ENCODE measurements at regions not wholly inside any gene's neighbourhood (a gene's known extent, or its start where the extent isn't known, plus 50 kb on each side); places are given as distances from the start of the nearest gene placed in this dataset.

GRCh38 chr2:201966691-201967438 lies 66.8 kb upstream of the FZD7 start:
- Histone ChIP-seq H3K4me3 (ENCODE audit: low read length in 3 of 3) (no peak overlapping the region), H3K27me3 (ENCODE audit: control insufficient read depth in 3 of 3, insufficient read depth in 3 of 3, low read length in 3 of 3) (peaks cover 0 to 2% (median 0%) of the 10 kb centered on the region in 3 donors), H3K9ac (ENCODE audit: low read depth in 1 of 3, low read length in 3 of 3) (no peak overlapping the region), H3K27ac (ENCODE audit: low read depth, low read length) (no peak overlapping the region), H3K9me3 (ENCODE audit: control insufficient read depth in 3 of 3, low read length in 3 of 3) (no peaks in the 10 kb centered on the region), H3K36me3 (ENCODE audit: control insufficient read depth in 3 of 3, insufficient read depth in 3 of 3, low read length in 3 of 3) (no peaks in the 10 kb centered on the region), H3K4me1 (ENCODE audit: control insufficient read depth in 3 of 3, insufficient read depth in 3 of 3, low read length in 3 of 3) (no peaks in the 10 kb centered on the region)

DNA sequence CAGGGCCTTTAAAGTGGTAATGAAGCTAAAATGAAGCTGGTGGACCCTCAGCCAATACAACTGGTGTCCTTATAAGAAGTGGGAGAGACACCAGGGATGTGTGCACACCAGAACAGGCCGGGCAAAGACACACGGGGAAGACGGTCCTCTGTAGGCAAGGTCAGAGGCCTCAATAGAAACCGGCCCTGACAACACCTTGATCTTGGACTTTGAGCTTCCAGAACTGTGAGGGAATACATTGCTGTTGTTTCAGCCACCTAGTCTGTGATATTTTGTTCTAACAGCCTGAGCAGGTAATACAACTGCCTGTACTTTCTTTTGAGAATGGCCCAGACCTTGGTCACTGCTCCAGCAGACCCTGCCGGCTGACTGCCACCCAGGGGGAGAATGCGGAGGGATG lies 65.6 kb upstream of the FZD7 start:
- Histone ChIP-seq H3K36me3 (ENCODE audit: control insufficient read depth in 3 of 3, insufficient read depth in 3 of 3, low read length in 3 of 3) (no peaks in the 10 kb centered on the region), H3K4me3 (ENCODE audit: low read length in 3 of 3) (no peak overlapping the region), H3K4me1 (ENCODE audit: control insufficient read depth in 3 of 3, insufficient read depth in 3 of 3, low read length in 3 of 3) (no peaks in the 10 kb centered on the region), H3K27ac (ENCODE audit: low read depth, low read length) (no peak overlapping the region), H3K9ac (ENCODE audit: low read depth in 1 of 3, low read length in 3 of 3) (no peak overlapping the region), H3K9me3 (ENCODE audit: control insufficient read depth in 3 of 3, low read length in 3 of 3) (no peaks in the 10 kb centered on the region), H3K27me3 (ENCODE audit: control insufficient read depth in 3 of 3, insufficient read depth in 3 of 3, low read length in 3 of 3) (peaks cover 0 to 3% (median 2%) of the 10 kb centered on the region in 3 donors)

DNA sequence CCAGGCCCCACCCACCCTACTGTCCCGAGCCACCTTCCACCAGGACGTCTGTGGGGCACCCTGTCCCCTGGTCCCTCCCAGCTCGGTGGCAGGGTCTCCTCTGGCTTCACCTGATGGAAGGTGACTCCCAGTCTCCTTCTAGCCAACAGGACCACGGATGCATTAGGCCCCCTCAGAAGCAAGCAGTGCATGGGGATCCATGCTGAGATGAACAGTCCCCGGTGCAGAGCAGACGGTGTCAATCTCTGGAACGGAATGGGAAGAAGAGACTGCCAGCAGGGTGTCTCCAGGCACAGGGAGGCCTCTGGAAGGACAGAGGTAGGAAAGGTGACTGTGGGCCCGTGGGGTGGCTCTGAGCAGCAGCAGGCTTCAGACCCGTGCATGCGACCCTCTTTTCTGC lies 65.2 kb upstream of the FZD7 start:
- no peaks in the 10 kb centered on the region for H3K4me1 ChIP-seq (ENCODE audit: control insufficient read depth in 3 of 3, insufficient read depth in 3 of 3, low read length in 3 of 3)
- no peak overlapping the region for H3K27ac ChIP-seq (ENCODE audit: low read depth, low read length)
- no peak overlapping the region for H3K4me3 ChIP-seq (ENCODE audit: low read length in 3 of 3)
- H3K27me3 ChIP-seq (ENCODE audit: control insufficient read depth in 3 of 3, insufficient read depth in 3 of 3, low read length in 3 of 3), result peaks cover 0 to 3% (median 2%) of the 10 kb centered on the region in 3 donors
- H3K9ac ChIP-seq (ENCODE audit: low read depth in 1 of 3, low read length in 3 of 3), result no peak overlapping the region
- no peaks in the 10 kb centered on the region for H3K36me3 ChIP-seq (ENCODE audit: control insufficient read depth in 3 of 3, insufficient read depth in 3 of 3, low read length in 3 of 3)
- H3K9me3 ChIP-seq (ENCODE audit: control insufficient read depth in 3 of 3, low read length in 3 of 3), result no peaks in the 10 kb centered on the region

- H3K4me1 ChIP-seq (ENCODE audit: control insufficient read depth in 3 of 3, insufficient read depth in 3 of 3, low read length in 3 of 3), result no peaks in the 10 kb centered on the region
- H3K9ac ChIP-seq (ENCODE audit: low read depth in 1 of 3, low read length in 3 of 3), result no peak overlapping the region
- H3K27me3 ChIP-seq (ENCODE audit: control insufficient read depth in 3 of 3, insufficient read depth in 3 of 3, low read length in 3 of 3), result peaks cover 0 to 3% (median 2%) of the 10 kb centered on the region in 3 donors
- H3K27ac ChIP-seq (ENCODE audit: low read depth, low read length), result no peak overlapping the region
- H3K4me3 ChIP-seq (ENCODE audit: low read length in 3 of 3), result no peak overlapping the region
- H3K36me3 ChIP-seq (ENCODE audit: control insufficient read depth in 3 of 3, insufficient read depth in 3 of 3, low read length in 3 of 3), result no peaks in the 10 kb centered on the region
- H3K9me3 ChIP-seq (ENCODE audit: control insufficient read depth in 3 of 3, low read length in 3 of 3), result no peaks in the 10 kb centered on the region
Measured at GRCh38 chr2:201969241-201969937, 64.3 kb upstream of the FZD7 start.

GRCh38 chr2:201969938-201970785 lies 63.5 kb upstream of the FZD7 start:
- Histone ChIP-seq H3K36me3 (ENCODE audit: control insufficient read depth in 3 of 3, insufficient read depth in 3 of 3, low read length in 3 of 3) (no peaks in the 10 kb centered on the region), H3K4me3 (ENCODE audit: low read length in 3 of 3) (no peak overlapping the region), H3K27me3 (ENCODE audit: control insufficient read depth in 3 of 3, insufficient read depth in 3 of 3, low read length in 3 of 3) (peaks cover 0 to 3% (median 2%) of the 10 kb centered on the region in 3 donors), H3K9me3 (ENCODE audit: control insufficient read depth in 3 of 3, low read length in 3 of 3) (no peaks in the 10 kb centered on the region), H3K9ac (ENCODE audit: low read depth in 1 of 3, low read length in 3 of 3) (no peak overlapping the region), H3K4me1 (ENCODE audit: control insufficient read depth in 3 of 3, insufficient read depth in 3 of 3, low read length in 3 of 3) (no peaks in the 10 kb centered on the region), H3K27ac (ENCODE audit: low read depth, low read length) (no peak overlapping the region)

DNA sequence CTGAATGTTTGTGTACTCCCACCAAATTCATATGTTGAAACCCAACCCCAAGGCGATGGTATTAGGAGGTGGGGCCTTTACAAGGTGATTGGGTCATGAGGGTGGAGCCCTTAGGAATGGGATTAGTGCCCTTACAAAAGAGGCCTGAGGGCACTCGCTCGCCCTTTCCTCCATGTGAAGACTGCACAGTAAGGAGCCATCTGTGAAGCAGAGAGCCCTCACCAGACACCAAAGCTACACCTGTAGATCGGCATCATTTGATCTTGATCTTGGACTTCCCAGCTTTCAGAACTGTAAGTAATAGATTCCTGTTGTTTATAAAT lies 62.9 kb upstream of the FZD7 start:
- H3K4me1 ChIP-seq (ENCODE audit: control insufficient read depth in 3 of 3, insufficient read depth in 3 of 3, low read length in 3 of 3), result no peaks in the 10 kb centered on the region
- no peaks in the 10 kb centered on the region for H3K36me3 ChIP-seq (ENCODE audit: control insufficient read depth in 3 of 3, insufficient read depth in 3 of 3, low read length in 3 of 3)
- no peak overlapping the region for H3K9ac ChIP-seq (ENCODE audit: low read depth in 1 of 3, low read length in 3 of 3)
- H3K9me3 ChIP-seq (ENCODE audit: control insufficient read depth in 3 of 3, low read length in 3 of 3), result no peaks in the 10 kb centered on the region
- H3K4me3 ChIP-seq (ENCODE audit: low read length in 3 of 3), result no peak overlapping the region
- peaks cover 0 to 3% (median 2%) of the 10 kb centered on the region in 3 donors for H3K27me3 ChIP-seq (ENCODE audit: control insufficient read depth in 3 of 3, insufficient read depth in 3 of 3, low read length in 3 of 3)
- no peak overlapping the region for H3K27ac ChIP-seq (ENCODE audit: low read depth, low read length)

GRCh38 chr2:201971531-201972228 lies 62.0 kb upstream of the FZD7 start:
- no peak overlapping the region for H3K4me3 ChIP-seq (ENCODE audit: low read length in 3 of 3)
- H3K9ac ChIP-seq (ENCODE audit: low read depth in 1 of 3, low read length in 3 of 3), result no peak overlapping the region
- no peaks in the 10 kb centered on the region for H3K9me3 ChIP-seq (ENCODE audit: control insufficient read depth in 3 of 3, low read length in 3 of 3)
- no peak overlapping the region for H3K27ac ChIP-seq (ENCODE audit: low read depth, low read length)
- H3K4me1 ChIP-seq (ENCODE audit: control insufficient read depth in 3 of 3, insufficient read depth in 3 of 3, low read length in 3 of 3), result no peaks in the 10 kb centered on the region
- H3K36me3 ChIP-seq (ENCODE audit: control insufficient read depth in 3 of 3, insufficient read depth in 3 of 3, low read length in 3 of 3), result no peaks in the 10 kb centered on the region
- peaks cover 0 to 3% (median 2%) of the 10 kb centered on the region in 3 donors for H3K27me3 ChIP-seq (ENCODE audit: control insufficient read depth in 3 of 3, insufficient read depth in 3 of 3, low read length in 3 of 3)

GRCh38 chr2:201972621-201973255 lies 60.9 kb upstream of the FZD7 start:
- Histone ChIP-seq H3K4me3 (ENCODE audit: low read length in 3 of 3) (no peak overlapping the region), H3K27ac (ENCODE audit: low read depth, low read length) (no peak overlapping the region), H3K36me3 (ENCODE audit: control insufficient read depth in 3 of 3, insufficient read depth in 3 of 3, low read length in 3 of 3) (no peaks in the 10 kb centered on the region), H3K9ac (ENCODE audit: low read depth in 1 of 3, low read length in 3 of 3) (no peak overlapping the region), H3K9me3 (ENCODE audit: control insufficient read depth in 3 of 3, low read length in 3 of 3) (no peaks in the 10 kb centered on the region), H3K27me3 (ENCODE audit: control insufficient read depth in 3 of 3, insufficient read depth in 3 of 3, low read length in 3 of 3) (peaks cover 0 to 3% (median 2%) of the 10 kb centered on the region in 3 donors), H3K4me1 (ENCODE audit: control insufficient read depth in 3 of 3, insufficient read depth in 3 of 3, low read length in 3 of 3) (no peaks in the 10 kb centered on the region)

DNA sequence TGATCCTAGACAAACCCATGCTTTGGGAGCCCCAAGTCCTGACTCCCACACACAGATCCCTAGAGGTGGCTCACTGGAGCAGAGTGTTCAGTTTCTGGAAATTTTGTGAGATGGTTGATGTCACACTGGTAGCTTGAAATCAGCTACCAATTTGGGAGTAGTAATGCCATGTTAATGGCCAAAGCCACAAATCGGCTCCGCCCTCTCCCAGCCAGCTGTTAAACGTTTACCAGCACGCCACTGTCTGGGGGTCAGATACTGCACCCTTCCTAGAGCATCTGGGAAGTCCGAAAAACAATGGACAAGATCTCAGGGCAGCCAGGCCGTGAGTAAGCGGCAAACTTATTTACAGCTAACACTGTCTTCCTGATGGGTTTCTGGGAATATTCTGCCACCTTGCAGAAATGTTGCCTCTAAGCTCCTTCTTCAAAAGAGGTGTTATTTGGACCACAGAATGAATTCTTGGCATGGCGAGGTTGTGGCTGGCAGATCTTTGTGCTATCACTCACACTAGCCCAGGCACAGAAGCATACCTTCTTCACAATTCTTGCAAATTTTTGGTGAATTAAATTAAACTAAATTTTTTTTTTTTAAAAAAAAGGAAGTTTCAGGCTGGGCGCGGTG lies 60.2 kb upstream of the FZD7 start:
- Histone ChIP-seq H3K4me3 (ENCODE audit: low read length in 3 of 3) (no peak overlapping the region), H3K9me3 (ENCODE audit: control insufficient read depth in 3 of 3, low read length in 3 of 3) (no peaks in the 10 kb centered on the region), H3K4me1 (ENCODE audit: control insufficient read depth in 3 of 3, insufficient read depth in 3 of 3, low read length in 3 of 3) (no peaks in the 10 kb centered on the region), H3K27me3 (ENCODE audit: control insufficient read depth in 3 of 3, insufficient read depth in 3 of 3, low read length in 3 of 3) (peaks cover 0 to 3% (median 2%) of the 10 kb centered on the region in 3 donors), H3K27ac (ENCODE audit: low read depth, low read length) (no peak overlapping the region), H3K36me3 (ENCODE audit: control insufficient read depth in 3 of 3, insufficient read depth in 3 of 3, low read length in 3 of 3) (no peaks in the 10 kb centered on the region), H3K9ac (ENCODE audit: low read depth in 1 of 3, low read length in 3 of 3) (no peak overlapping the region)
